SK-N-MC (cell line): ENCODE measurements at regions not wholly inside any gene's neighbourhood (a gene's known extent, or its start where the extent isn't known, plus 50 kb on each side); places are given as distances from the start of the nearest gene placed in this dataset.

Experiments used
- DNase-seq: peaks from one replicate; pipeline ENCODE4 v3.0.0-alpha.2; 2011; ENCODE audit warnings: low read depth, low spot score
- H3K27ac ChIP-seq: fragments of 200-600 bp; sonication (generic); 2 replicates; pipeline ENCODE4 v1.5.1; 2016; ENCODE audit warnings: mixed run types
- H3K36me3 ChIP-seq: fragments of 200-600 bp; sonication (generic); 2 replicates; pipeline ENCODE4 v1.6.1; 2017; ENCODE audit warnings: antibody characterized with exemption, low read length, mixed read lengths; ENCODE audit not compliant: insufficient read depth
- H3K4me3 ChIP-seq: fragments of 200-600 bp; sonication (generic); 2 replicates; pipeline ENCODE4 v1.5.1; 2016
- H3K9ac ChIP-seq: fragments of 200-600 bp; sonication (generic); 2 replicates; pipeline ENCODE4 v1.8.0; 2017; ENCODE audit warnings: mixed run types, mixed read lengths; ENCODE audit not compliant: insufficient read length
- H3K9me3 ChIP-seq: fragments of 200-600 bp; sonication (generic); 2 replicates; pipeline ENCODE4 v1.6.1; 2017; ENCODE audit warnings: low read depth, mild to moderate bottlenecking, antibody characterized with exemption, low read length, moderate library complexity, mixed read lengths
- EZH2 ChIP-seq: fragments of 200-600 bp; sonication (generic); IDR thresholded peaks from one replicate; pipeline ENCODE4 v1.6.1; 2017; ENCODE audit warnings: antibody characterized with exemption
- FOXP2 ChIP-seq: optimal IDR thresholded peaks from 2 replicates; pipeline ENCODE3; 2011; ENCODE audit warnings: mild to moderate bottlenecking, moderate library complexity; ENCODE audit not compliant: insufficient read depth; ENCODE audit errors: extremely low read length, control extremely low read depth
- POLR2AphosphoS5 ChIP-seq: IDR thresholded peaks from 2 replicates; pipeline ENCODE4 v1.6.1; 2012; ENCODE audit warnings: mild to moderate bottlenecking, low read depth, low read length, borderline replicate concordance

- Histone ChIP-seq H3K36me3 (no peaks in the 10 kb centered on the region), H3K9ac (no peak overlapping the region), H3K27ac (no peak overlapping the region), H3K4me3 (no peak overlapping the region), H3K9me3 (no peaks in the 10 kb centered on the region)
- TF ChIP-seq POLR2AphosphoS5, result no peak
- no peak for TF ChIP-seq EZH2
- no peak for TF ChIP-seq FOXP2
- no peak for DNase-seq
These were observed 131.7 kb downstream of the SPCS3 start for GRCh38 chr4:176451443-176451842.

GRCh38 chr4:176453079-176453478 is 133.3 kb downstream of the SPCS3 start:
- Histone ChIP-seq H3K27ac (no peak overlapping the region), H3K4me3 (no peak overlapping the region), H3K9me3 (no peaks in the 10 kb centered on the region), H3K36me3 (no peaks in the 10 kb centered on the region), H3K9ac (no peak overlapping the region)
- DNase-seq, result no peak
- TF ChIP-seq FOXP2 (no peak), POLR2AphosphoS5 (no peak), EZH2 (no peak)

GRCh38 chr4:176453658-176454057 is 133.9 kb downstream of the SPCS3 start:
- no peak overlapping the region for H3K27ac ChIP-seq
- DNase-seq, result no peak
- H3K9ac ChIP-seq, result no peak overlapping the region

GRCh38 chr4:176464748-176465147 is 145.0 kb downstream of the SPCS3 start:
- Histone ChIP-seq H3K9ac (no peak overlapping the region), H3K27ac (no peak overlapping the region), H3K36me3 (no peaks in the 10 kb centered on the region), H3K9me3 (no peaks in the 10 kb centered on the region), H3K4me3 (no peak overlapping the region)
- TF ChIP-seq POLR2AphosphoS5 (no peak), EZH2 (no peak), FOXP2 (no peak)
- no peak for DNase-seq

More at GRCh38 chr4:176453658-176454057, 133.9 kb downstream of the SPCS3 start:
- H3K9me3 ChIP-seq, result no peaks in the 10 kb centered on the region
- TF ChIP-seq EZH2, result no peak
- no peak for TF ChIP-seq FOXP2
- TF ChIP-seq POLR2AphosphoS5, result no peak
- no peak overlapping the region for H3K4me3 ChIP-seq
- H3K36me3 ChIP-seq, result no peaks in the 10 kb centered on the region

GRCh38 chr4:176467001-176467400 is 147.2 kb downstream of the SPCS3 start:
- no peak overlapping the region for H3K4me3 ChIP-seq
- no peaks in the 10 kb centered on the region for H3K36me3 ChIP-seq
- no peaks in the 10 kb centered on the region for H3K9me3 ChIP-seq
- TF ChIP-seq FOXP2 (no peak), EZH2 (no peak), POLR2AphosphoS5 (no peak)
- H3K27ac ChIP-seq, result no peak overlapping the region
- H3K9ac ChIP-seq, result no peak overlapping the region
- DNase-seq, result no peak

- Histone ChIP-seq H3K9me3 (no peaks in the 10 kb centered on the region), H3K4me3 (no peak overlapping the region), H3K27ac (no peak overlapping the region), H3K9ac (no peak overlapping the region), H3K36me3 (no peaks in the 10 kb centered on the region)
- DNase-seq, result no peak
- TF ChIP-seq POLR2AphosphoS5, result no peak
- no peak for TF ChIP-seq EZH2
- no peak for TF ChIP-seq FOXP2
These were observed 149.8 kb downstream of the SPCS3 start for GRCh38 chr4:176469546-176469945.

GRCh38 chr4:176470671-176471070 is 150.9 kb downstream of the SPCS3 start:
- Histone ChIP-seq H3K36me3 (no peaks in the 10 kb centered on the region), H3K9me3 (no peaks in the 10 kb centered on the region), H3K4me3 (no peak overlapping the region), H3K27ac (no peak overlapping the region), H3K9ac (no peak overlapping the region)
- DNase-seq, result no peak
- TF ChIP-seq EZH2 (no peak), FOXP2 (no peak), POLR2AphosphoS5 (no peak)

- no peak for DNase-seq
- TF ChIP-seq FOXP2 (no peak), EZH2 (no peak), POLR2AphosphoS5 (no peak)
These were observed 155.3 kb downstream of the SPCS3 start for GRCh38 chr4:176475067-176475466.

GRCh38 chr4:176478076-176478475 is 158.3 kb downstream of the SPCS3 start:
- no peak for DNase-seq
- TF ChIP-seq EZH2 (no peak), FOXP2 (no peak), POLR2AphosphoS5 (no peak)

More at GRCh38 chr4:176475067-176475466, 155.3 kb downstream of the SPCS3 start:
- Histone ChIP-seq H3K9me3 (no peaks in the 10 kb centered on the region), H3K4me3 (no peak overlapping the region), H3K27ac (no peak overlapping the region), H3K9ac (no peak overlapping the region), H3K36me3 (no peaks in the 10 kb centered on the region)

GRCh38 chr4:176479767-176480166 is 160.0 kb downstream of the SPCS3 start:
- Histone ChIP-seq H3K4me3 (no peak overlapping the region), H3K36me3 (no peaks in the 10 kb centered on the region), H3K27ac (no peak overlapping the region)

More at GRCh38 chr4:176478076-176478475, 158.3 kb downstream of the SPCS3 start:
- Histone ChIP-seq H3K27ac (no peak overlapping the region), H3K36me3 (no peaks in the 10 kb centered on the region), H3K9ac (no peak overlapping the region), H3K4me3 (no peak overlapping the region), H3K9me3 (no peaks in the 10 kb centered on the region)

More at GRCh38 chr4:176479767-176480166, 160.0 kb downstream of the SPCS3 start:
- no peak for DNase-seq
- Histone ChIP-seq H3K9me3 (no peaks in the 10 kb centered on the region), H3K9ac (no peak overlapping the region)
- TF ChIP-seq FOXP2, result no peak
- TF ChIP-seq POLR2AphosphoS5, result no peak
- no peak for TF ChIP-seq EZH2
